HL-60 (cell line): ENCODE measurements at regions not wholly inside any gene's neighbourhood (a gene's known extent, or its start where the extent isn't known, plus 50 kb on each side); places are given as distances from the start of the nearest gene placed in this dataset.
A peak's percentile ranks its signal among the peaks of the same experiment; 100 is the strongest.

ENCODE experiments used
- DNase-seq, 2 experiments: peaks; one replicate each; pipeline ENCODE4 v3.0.0-alpha.2; 2010 to 2020; ENCODE audit warnings: low read depth in 1 of 2, low spot score in 1 of 2
- H3K27ac ChIP-seq: fragments of 250-450 bp; sonication (Bioruptor Pico); replicated peaks from 2 replicates; pipeline ENCODE4 v1.5.1; 2020; ENCODE audit warnings: mild to moderate bottlenecking, moderate library complexity
- H3K27me3 ChIP-seq: fragments of 250-450 bp; sonication (Bioruptor Pico); 2 replicates; pipeline ENCODE4 v1.5.1; 2021; ENCODE audit warnings: mild to moderate bottlenecking, moderate library complexity; ENCODE audit not compliant: insufficient read depth, poor library complexity, severe bottlenecking
- H3K4me3 ChIP-seq: replicated peaks from 2 replicates; pipeline ENCODE4 v1.5.1; 2011; ENCODE audit warnings: mild to moderate bottlenecking, control low read depth, low read length; ENCODE audit not compliant: insufficient read depth
- GABPA ChIP-seq: IDR thresholded peaks from 2 replicates; pipeline ENCODE4 v1.6.1; 2012; ENCODE audit warnings: low read depth
- POLR2AphosphoS5 ChIP-seq: IDR thresholded peaks from 2 replicates; pipeline ENCODE4 v1.6.1; 2012; ENCODE audit warnings: low read depth
- REST ChIP-seq: IDR thresholded peaks from 2 replicates; pipeline ENCODE4 v1.6.1; 2012; ENCODE audit warnings: low read depth; ENCODE audit not compliant: insufficient replicate concordance
- SPI1 ChIP-seq: IDR thresholded peaks from 2 replicates; pipeline ENCODE4 v1.6.1; 2012; ENCODE audit warnings: low read depth, mild to moderate bottlenecking, borderline replicate concordance
- TF ChIP-seq, protein P1 (sequence below): IDR thresholded peaks from one replicate; pipeline ENCODE4 v1.5.1; 2011; ENCODE audit warnings: low read length, control low read depth, inconsistent platforms; ENCODE audit not compliant: insufficient read depth

GRCh38 chr9:82062245-82062644, 73.7 kb downstream of the SPATA31D1 start:
- TF ChIP-seq REST (no peak), SPI1 (no peak), POLR2AphosphoS5 (no peak), GABPA (no peak)
- TF ChIP-seq, protein P1, sequence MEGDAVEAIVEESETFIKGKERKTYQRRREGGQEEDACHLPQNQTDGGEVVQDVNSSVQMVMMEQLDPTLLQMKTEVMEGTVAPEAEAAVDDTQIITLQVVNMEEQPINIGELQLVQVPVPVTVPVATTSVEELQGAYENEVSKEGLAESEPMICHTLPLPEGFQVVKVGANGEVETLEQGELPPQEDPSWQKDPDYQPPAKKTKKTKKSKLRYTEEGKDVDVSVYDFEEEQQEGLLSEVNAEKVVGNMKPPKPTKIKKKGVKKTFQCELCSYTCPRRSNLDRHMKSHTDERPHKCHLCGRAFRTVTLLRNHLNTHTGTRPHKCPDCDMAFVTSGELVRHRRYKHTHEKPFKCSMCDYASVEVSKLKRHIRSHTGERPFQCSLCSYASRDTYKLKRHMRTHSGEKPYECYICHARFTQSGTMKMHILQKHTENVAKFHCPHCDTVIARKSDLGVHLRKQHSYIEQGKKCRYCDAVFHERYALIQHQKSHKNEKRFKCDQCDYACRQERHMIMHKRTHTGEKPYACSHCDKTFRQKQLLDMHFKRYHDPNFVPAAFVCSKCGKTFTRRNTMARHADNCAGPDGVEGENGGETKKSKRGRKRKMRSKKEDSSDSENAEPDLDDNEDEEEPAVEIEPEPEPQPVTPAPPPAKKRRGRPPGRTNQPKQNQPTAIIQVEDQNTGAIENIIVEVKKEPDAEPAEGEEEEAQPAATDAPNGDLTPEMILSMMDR = no peak
- Histone ChIP-seq H3K27me3 (no peaks in the 10 kb centered on the region), H3K4me3 (no peak overlapping the region), H3K27ac (no peak overlapping the region)
- no peak for DNase-seq

DNA sequence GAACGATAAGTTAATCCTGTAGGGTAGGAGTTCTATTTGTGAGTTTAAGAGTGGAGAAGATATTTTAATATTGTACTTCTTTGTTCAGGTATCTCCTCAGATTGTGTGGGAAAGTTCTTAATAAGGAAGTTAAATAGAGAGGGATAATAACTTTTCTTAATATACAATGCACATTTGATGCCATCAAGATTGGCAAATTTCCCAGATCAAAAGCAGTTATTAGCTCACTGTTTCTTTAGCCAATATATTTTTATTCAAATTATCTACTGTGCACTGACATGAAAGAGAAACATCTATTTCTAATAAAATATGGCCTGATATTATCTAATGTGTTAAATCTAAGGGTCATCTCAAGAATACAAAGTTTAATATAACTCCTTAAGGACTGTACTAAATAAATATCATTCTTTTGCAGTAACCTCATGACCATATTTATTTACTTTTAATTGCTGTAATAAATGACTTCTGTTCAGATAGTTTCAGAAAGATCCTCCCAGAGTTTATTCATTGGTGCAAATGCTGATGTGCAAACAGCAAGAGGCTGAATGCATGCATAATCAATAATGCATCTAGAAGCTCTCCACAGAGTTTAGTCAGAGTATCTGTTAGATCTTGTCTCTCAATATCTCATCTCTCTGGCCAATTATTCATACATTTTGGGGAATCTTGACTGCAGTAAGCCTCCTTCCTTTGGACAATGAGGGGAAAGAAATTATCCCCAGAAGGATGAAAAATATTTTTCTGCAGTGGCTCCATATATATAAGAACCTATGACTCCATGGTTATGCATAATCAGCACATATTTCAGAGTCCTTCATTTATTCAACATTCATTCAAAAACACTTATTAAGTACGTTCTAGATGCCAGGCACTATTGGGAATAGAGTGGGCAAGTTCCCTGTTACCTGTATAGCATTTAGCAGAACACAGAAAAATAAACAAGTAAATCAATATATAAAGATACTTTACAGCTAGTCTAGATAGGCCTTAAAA, 85.3 kb downstream of the SPATA31D1 start:
- DNase-seq = no peak
- Histone ChIP-seq H3K4me3 (no peak overlapping the region), H3K27ac (no peak overlapping the region), H3K27me3 (no peaks in the 10 kb centered on the region)
- TF ChIP-seq, protein P1 = no peak
- TF ChIP-seq GABPA = no peak
- no peak for TF ChIP-seq SPI1
- TF ChIP-seq POLR2AphosphoS5 = no peak
- TF ChIP-seq REST = no peak

GRCh38 chr9:82080265-82080664, 91.7 kb downstream of the SPATA31D1 start:
- H3K4me3 ChIP-seq = no peak overlapping the region
- TF ChIP-seq SPI1 (peak; percentile 67; the same call in 1 of the 2 replicates), POLR2AphosphoS5 (no peak)
- DNase-seq = no peak
- H3K27me3 ChIP-seq = no peaks in the 10 kb centered on the region
- no peak overlapping the region for H3K27ac ChIP-seq

- H3K27me3 ChIP-seq = no peaks in the 10 kb centered on the region
- H3K27ac ChIP-seq = no peak overlapping the region
- no peak overlapping the region for H3K4me3 ChIP-seq
- DNase-seq = no peak
- TF ChIP-seq GABPA = no peak
- TF ChIP-seq REST = no peak
- TF ChIP-seq, protein P1 = no peak
- TF ChIP-seq POLR2AphosphoS5 = no peak
- no peak for TF ChIP-seq SPI1
Measured at GRCh38 chr9:82081496-82081895, 92.9 kb downstream of the SPATA31D1 start.
